Adrenal gland (tissue), 5 donors: ENCODE measurements at regions not wholly inside any gene's neighbourhood (a gene's known extent, or its start where the extent isn't known, plus 50 kb on each side); places are given as distances from the start of the nearest gene placed in this dataset.
"Not testable (repeated sequence)": the region's sequence is repeated elsewhere in the genome, so short reads cannot be mapped to it uniquely, and the experiment has no call there.

Source experiments
- CTCF ChIP-seq, 6 experiments: fragments of 450-650 bp in 4 of 6; fragments of 200-600 bp in 2 of 6; sonication (generic) in 1 of 6; IDR thresholded peaks; 1 replicate in 5 of 6; 2 replicates in 1 of 6; pipeline versions ENCODE4 v1.5.1 to v1.8.0; 2016 to 2021; ENCODE audit warnings: antibody characterized with exemption in 6 of 6, mild to moderate bottlenecking in 2 of 6, moderate library complexity in 1 of 6
- POLR2A ChIP-seq, 2 donors: fragments of 450-650 bp; IDR thresholded peaks; one replicate each; pipeline ENCODE4 v1.6.1; 2017; ENCODE audit warnings: antibody characterized with exemption in 2 of 2, mild to moderate bottlenecking in 2 of 2, moderate library complexity in 1 of 2
- donor health status: DM: no; HTN: no; CAD: no.

DNA sequence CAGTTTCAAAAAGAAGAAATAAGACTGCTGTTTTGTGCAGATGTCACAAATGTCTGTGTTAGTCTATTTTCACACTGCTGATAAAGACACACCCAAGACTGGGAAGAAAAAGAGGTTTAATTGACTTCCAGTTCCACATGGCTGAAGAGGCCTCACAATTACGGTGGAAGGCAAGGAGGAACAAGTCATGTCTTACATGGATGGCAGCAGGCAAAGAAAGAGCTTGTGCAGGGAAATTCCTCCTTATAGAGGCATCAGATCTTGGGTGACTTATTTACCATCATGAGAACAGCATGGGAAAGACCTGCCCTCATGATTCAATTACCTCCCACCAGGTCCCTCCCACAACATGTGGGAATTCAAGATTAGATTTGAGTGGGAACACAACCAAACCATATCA is 527.7 kb upstream of the KCND2 start:
- not testable (repeated sequence) for TF ChIP-seq CTCF, POLR2A (IDR thresholded peaks at IDR 0.05)
